Endothelial cell of umbilical vein (primary cell): ENCODE measurements at regions not wholly inside any gene's neighbourhood (a gene's known extent, or its start where the extent isn't known, plus 50 kb on each side); places are given as distances from the start of the nearest gene placed in this dataset.

Source experiments
- BruUV-seq: library from RNA; stranded (reverse); fragments of 400-500 nt; replicated peaks from 2 replicates; lab custom pipeline; 2021; lab: Mats Ljungman, UMichigan
- CTCF ChIA-PET: fragments of 300-600, 350-600 bp; sonication (Branson Sonifier 250); formaldehyde crosslinking; loops from one replicate; lab custom pipeline; 2021; ENCODE audit warnings: antibody characterized with exemption, inconsistent platforms; lab: Charles Lee
- POLR2A ChIA-PET: fragments of 300-600, 350-600 bp; sonication (Branson Sonifier 250); formaldehyde crosslinking; loops from one replicate; lab custom pipeline; 2021; ENCODE audit warnings: antibody characterized with exemption, inconsistent platforms; lab: Charles Lee
- DNase-seq: peaks from one replicate; pipeline ENCODE4 v3.0.0-alpha.2; 2011; ENCODE audit warnings: low read depth, low spot score
- FAIRE-seq: peaks from 2 replicates; lab custom pipeline; 2011; peaks lifted over from hg19 to GRCh38; lab: Jason Lieb, UNC
- H2AFZ ChIP-seq: 2 replicates; pipeline ENCODE4 v1.6.0; 2012; ENCODE audit warnings: low read depth, low read length, control low read depth, inconsistent platforms
- H3K27ac ChIP-seq: 2 replicates; pipeline ENCODE4 v1.5.1; 2011; ENCODE audit warnings: low read depth, mild to moderate bottlenecking, control low read depth, low read length, moderate library complexity; ENCODE audit not compliant: insufficient read depth
- H3K27me3 ChIP-seq, 2 experiments: 2 replicates each; pipeline versions ENCODE4 v1.6.0 to v1.6.1; 2011; ENCODE audit warnings: low read length in 2 of 2, mixed read lengths in 1 of 2; ENCODE audit not compliant: control insufficient read depth in 2 of 2, insufficient read depth in 2 of 2
- H3K36me3 ChIP-seq, 2 experiments: 2 replicates in 1 of 2; 3 replicates in 1 of 2; pipeline ENCODE4 v1.5.1; 2011; ENCODE audit warnings: low read length in 2 of 2, mild to moderate bottlenecking in 1 of 2, moderate library complexity in 1 of 2; ENCODE audit not compliant: control insufficient read depth in 2 of 2, insufficient read depth in 2 of 2; ENCODE audit errors: extremely low read depth in 1 of 2
- H3K4me1 ChIP-seq: 3 replicates; pipeline ENCODE4 v1.5.1; 2011; ENCODE audit warnings: mild to moderate bottlenecking, low read length; ENCODE audit not compliant: control insufficient read depth, insufficient read depth; ENCODE audit errors: extremely low read depth
- H3K4me2 ChIP-seq: 2 replicates; pipeline ENCODE4 v1.6.1; 2011; ENCODE audit warnings: low read length, control low read depth, mixed read lengths; ENCODE audit not compliant: insufficient read depth
- H3K4me3 ChIP-seq, 3 experiments: fragments of 200-600 bp in 1 of 3; sonication (generic), shearing (Covaris generic) in 1 of 3; replicated peaks in 1 of 3; 2 replicates each; pipeline ENCODE4 v1.5.1; 2011 to 2016; ENCODE audit warnings: control low read depth in 3 of 3, low read length in 3 of 3, mild to moderate bottlenecking in 2 of 3, inconsistent platforms in 1 of 3, low read depth in 1 of 3, moderate library complexity in 1 of 3; ENCODE audit not compliant: insufficient read depth in 1 of 3
- H3K79me2 ChIP-seq: 2 replicates; pipeline ENCODE4 v1.6.0; 2012; ENCODE audit warnings: low read length, inconsistent platforms; ENCODE audit not compliant: control insufficient read depth, insufficient read depth
- H3K9ac ChIP-seq: replicated peaks from 2 replicates; pipeline ENCODE3; 2011; ENCODE audit warnings: low read length, control low read depth; ENCODE audit not compliant: insufficient read depth; ENCODE audit errors: extremely low read depth
- H3K9me1 ChIP-seq: replicated peaks from 3 replicates; pipeline ENCODE4 v1.6.0; 2011; ENCODE audit warnings: mild to moderate bottlenecking, low read length; ENCODE audit not compliant: control insufficient read depth, insufficient read depth; ENCODE audit errors: extremely low read depth
- H3K9me3 ChIP-seq: replicated peaks from 2 replicates; pipeline ENCODE4 v1.5.1; 2012; ENCODE audit warnings: low read length, inconsistent platforms; ENCODE audit not compliant: control insufficient read depth, insufficient read depth
- H4K20me1 ChIP-seq: replicated peaks from 2 replicates; pipeline ENCODE3; 2011; ENCODE audit warnings: mild to moderate bottlenecking, low read length; ENCODE audit not compliant: control insufficient read depth, insufficient read depth; ENCODE audit errors: extremely low read depth
- EZH2 ChIP-seq: IDR thresholded peaks from 2 replicates; pipeline ENCODE4 v1.6.1; 2012; ENCODE audit warnings: borderline replicate concordance, low read depth, mild to moderate bottlenecking, moderate library complexity, low read length, inconsistent platforms; ENCODE audit not compliant: severe bottlenecking
- FOS ChIP-seq: IDR thresholded peaks from 2 replicates; pipeline ENCODE4 v1.6.1; 2011; ENCODE audit warnings: mild to moderate bottlenecking, low read length, moderate library complexity, borderline replicate concordance; ENCODE audit not compliant: insufficient read depth
- GATA2 ChIP-seq: IDR thresholded peaks from 2 replicates; pipeline ENCODE4 v1.7.0; 2011; ENCODE audit warnings: low read depth, mild to moderate bottlenecking, moderate library complexity, mixed read lengths, low read length; ENCODE audit not compliant: insufficient read length, insufficient read depth
- JUN ChIP-seq: IDR thresholded peaks from 2 replicates; pipeline ENCODE4 v1.6.1; 2011; ENCODE audit warnings: borderline replicate concordance, low read depth; ENCODE audit not compliant: insufficient read length, insufficient read depth
- MAX ChIP-seq: IDR thresholded peaks from 2 replicates; pipeline ENCODE4 v1.6.1; 2011; ENCODE audit not compliant: insufficient read depth, insufficient read length
- MYC ChIP-seq: IDR thresholded peaks from one replicate; pipeline ENCODE4 v1.6.1; 2011; ENCODE audit warnings: mild to moderate bottlenecking, low read depth, low read length
- POLR2A ChIP-seq: IDR thresholded peaks from 2 replicates; pipeline ENCODE4 v1.6.1; 2012; ENCODE audit warnings: low read depth, mild to moderate bottlenecking, control low read depth, low read length
- POLR2AphosphoS5 ChIP-seq: IDR thresholded peaks from 2 replicates; pipeline ENCODE4 v1.6.1; 2012; ENCODE audit warnings: low read depth, mild to moderate bottlenecking, control low read depth, low read length, moderate library complexity; ENCODE audit not compliant: insufficient read depth
- dilution Hi-C: fragments of 300-500 bp; cut with MboI; formaldehyde crosslinking; loops from one replicate; pipeline ENCODE4 v1.15.0; 2019; ENCODE audit warnings: low sequenced_read_pairs; ENCODE audit not compliant: extremely low pct_ligation_motif_present
- intact Hi-C: fragments of 100-400 bp; cut with micrococcal nuclease; formaldehyde crosslinking; loops from one replicate; pipeline ENCODE4 v1.10.0; 2022
- TF ChIP-seq, protein P1 (sequence below), 2 donors: IDR thresholded peaks; 1 replicate in 1 of 2; 2 replicates in 1 of 2; pipeline ENCODE4 v1.5.1; 2011; ENCODE audit warnings: low read length in 2 of 2, mild to moderate bottlenecking in 2 of 2, moderate library complexity in 2 of 2, control low read depth in 1 of 2, inconsistent platforms in 1 of 2, low read depth in 1 of 2; ENCODE audit not compliant: insufficient read depth in 1 of 2; ENCODE audit errors: extremely low read depth in 1 of 2

DNA sequence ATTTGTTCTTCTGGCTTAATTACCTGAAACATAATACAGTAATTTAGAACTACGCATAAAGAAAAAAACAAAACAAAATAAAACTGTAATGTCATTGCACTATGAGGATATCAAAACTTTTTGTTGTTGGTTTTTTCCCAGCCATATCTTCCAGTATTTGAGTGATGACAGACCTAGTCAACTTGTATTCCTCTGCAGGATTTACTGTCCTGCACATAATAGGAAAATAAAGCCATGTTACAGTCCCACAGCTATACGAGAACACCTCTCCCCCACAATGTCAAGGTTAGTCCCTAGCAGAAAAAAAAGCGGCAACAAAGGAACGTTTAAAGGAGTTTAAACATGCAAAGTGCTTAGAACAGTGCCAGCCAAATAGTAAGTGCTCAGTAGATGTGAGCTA lies 55.3 kb upstream of the PRDX6 start:
- dilution Hi-C loops: no loop called here
- no TSS peak for BruUV-seq
- DNase-seq (no peak), FAIRE-seq (no peak)
- Histone ChIP-seq H3K27me3 (no peaks in the 10 kb centered on the region), H3K4me2 (no peak overlapping the region), H3K9me3 (no peaks in the 10 kb centered on the region), H3K79me2 (no peaks in the 10 kb centered on the region), H3K4me1 (peaks cover 5% of the 10 kb centered on the region), H3K27ac (no peak overlapping the region), H4K20me1 (no peaks in the 10 kb centered on the region), H3K9me1 (no peaks in the 10 kb centered on the region), H3K9ac (no peak overlapping the region), H3K36me3 (no peaks in the 10 kb centered on the region), H2AFZ (no peak overlapping the region), H3K4me3 (no peak overlapping the region)
- ChIA-PET POLR2A (no interaction called here), CTCF (interaction anchor here (1.0 to 5.5 kb wide), 4 partner anchors 8 to 679 kb away, joined by 3 to 44 read pairs (median 7); partner anchors contain the start of gene TNFSF4)
- intact Hi-C loops: loop anchor here (2.0 kb wide), 2 partner anchors 219 to 1323 kb away; no protein-coding TSS in a partner anchor
- TF ChIP-seq FOS (no peak), GATA2 (no peak), MAX (no peak), POLR2A (no peak), JUN (no peak), MYC (no peak), POLR2AphosphoS5 (no peak), EZH2 (no peak)
- TF ChIP-seq, protein P1, sequence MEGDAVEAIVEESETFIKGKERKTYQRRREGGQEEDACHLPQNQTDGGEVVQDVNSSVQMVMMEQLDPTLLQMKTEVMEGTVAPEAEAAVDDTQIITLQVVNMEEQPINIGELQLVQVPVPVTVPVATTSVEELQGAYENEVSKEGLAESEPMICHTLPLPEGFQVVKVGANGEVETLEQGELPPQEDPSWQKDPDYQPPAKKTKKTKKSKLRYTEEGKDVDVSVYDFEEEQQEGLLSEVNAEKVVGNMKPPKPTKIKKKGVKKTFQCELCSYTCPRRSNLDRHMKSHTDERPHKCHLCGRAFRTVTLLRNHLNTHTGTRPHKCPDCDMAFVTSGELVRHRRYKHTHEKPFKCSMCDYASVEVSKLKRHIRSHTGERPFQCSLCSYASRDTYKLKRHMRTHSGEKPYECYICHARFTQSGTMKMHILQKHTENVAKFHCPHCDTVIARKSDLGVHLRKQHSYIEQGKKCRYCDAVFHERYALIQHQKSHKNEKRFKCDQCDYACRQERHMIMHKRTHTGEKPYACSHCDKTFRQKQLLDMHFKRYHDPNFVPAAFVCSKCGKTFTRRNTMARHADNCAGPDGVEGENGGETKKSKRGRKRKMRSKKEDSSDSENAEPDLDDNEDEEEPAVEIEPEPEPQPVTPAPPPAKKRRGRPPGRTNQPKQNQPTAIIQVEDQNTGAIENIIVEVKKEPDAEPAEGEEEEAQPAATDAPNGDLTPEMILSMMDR (IDR thresholded peaks at IDR 0.05; ENCODE audit: extremely low read depth in 1 of 2, insufficient read depth in 1 of 2, low read depth in 1 of 2, low read length in 2 of 2): no peak
